ENCODE measurements at regions not wholly inside any gene's neighbourhood (a gene's known extent, or its start where the extent isn't known, plus 50 kb on each side); places are given as distances from the start of the nearest gene placed in this dataset.

DNA sequence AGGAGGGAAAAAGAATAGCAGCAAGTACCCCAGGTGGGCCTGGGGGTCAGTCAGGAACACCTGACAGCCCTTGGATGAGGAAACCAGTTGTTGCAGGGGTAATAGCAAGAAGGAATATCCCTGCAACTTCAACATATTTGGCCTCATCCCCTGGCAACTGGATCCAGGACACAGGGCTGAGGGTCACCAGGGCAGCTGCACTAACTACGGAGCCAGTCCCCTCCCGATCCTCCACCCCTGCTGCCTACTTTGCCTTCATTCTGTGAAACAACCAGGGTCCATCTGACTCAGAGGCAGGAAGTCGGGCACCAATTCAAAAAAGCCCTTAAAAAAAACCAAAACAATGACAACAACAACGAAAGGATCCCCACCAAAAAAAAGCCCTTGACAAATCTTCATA, 52.9 kb downstream of the FRMPD3 start:
- DNase-seq: no peak

DNA sequence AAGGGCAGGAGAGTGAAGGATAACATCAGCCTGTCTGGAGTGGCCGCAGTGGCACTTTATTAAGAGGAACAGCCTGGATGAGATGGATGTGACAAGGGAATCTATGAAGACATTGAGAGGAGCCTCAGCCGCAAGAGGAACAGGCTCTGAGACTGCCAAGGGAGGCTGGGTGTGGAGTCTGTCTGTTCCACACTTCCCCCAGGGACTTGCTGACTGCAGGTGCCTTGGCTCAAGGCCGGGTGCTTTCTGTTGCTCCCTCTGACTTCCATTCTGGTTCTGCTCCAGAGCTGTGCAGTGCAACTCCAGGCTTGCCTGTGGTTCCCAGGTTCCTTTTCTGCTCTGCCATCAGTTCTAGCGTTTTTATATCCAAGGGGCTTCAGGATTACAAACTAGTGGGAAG, 54.6 kb downstream of the FRMPD3 start:
- DNase-seq: peak; percentile 3

DNA sequence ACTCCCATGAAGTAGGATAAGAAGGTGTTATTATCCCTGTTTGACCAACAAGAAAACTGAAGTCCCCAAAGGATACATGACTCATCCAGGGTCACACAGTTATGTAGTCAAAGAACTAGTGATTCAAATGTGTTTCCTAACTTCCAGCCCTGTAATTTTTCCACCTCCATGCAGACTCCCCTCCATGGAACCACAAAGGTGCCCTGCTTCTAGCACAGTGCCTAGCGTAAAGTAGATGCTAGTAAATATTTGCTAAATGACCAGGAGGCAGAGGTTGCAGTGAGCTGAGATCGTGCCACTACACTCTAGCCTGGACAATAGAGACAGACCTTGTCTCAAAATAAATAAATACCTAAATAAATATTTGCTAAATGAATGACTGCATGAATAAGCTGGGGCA, 55.8 kb downstream of the FRMPD3 start:
- no peak for DNase-seq

DNA sequence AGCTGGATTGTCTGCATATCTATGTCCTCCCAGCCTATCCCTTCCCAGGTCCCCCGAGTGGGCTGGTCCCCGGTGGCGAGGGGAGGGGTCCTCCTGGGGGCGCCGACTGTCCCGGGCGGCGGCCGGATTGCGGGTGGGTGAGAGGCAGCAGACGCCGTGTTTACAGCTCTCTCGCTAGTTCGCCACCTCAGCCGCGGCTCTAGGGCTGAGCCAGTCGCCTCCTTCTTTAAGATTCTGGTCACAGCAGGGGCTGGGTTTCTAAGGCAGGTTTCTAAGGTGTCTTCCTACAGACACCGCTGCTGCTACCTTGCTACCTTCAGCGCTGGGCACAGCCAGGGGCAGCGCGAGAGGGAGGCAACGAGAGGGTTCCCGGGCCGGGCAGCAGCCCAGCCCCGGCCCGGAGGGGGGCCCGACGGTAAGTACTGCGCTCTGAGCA, 57.2 kb downstream of the FRMPD3 start:
- DNase-seq: no peak

DNA sequence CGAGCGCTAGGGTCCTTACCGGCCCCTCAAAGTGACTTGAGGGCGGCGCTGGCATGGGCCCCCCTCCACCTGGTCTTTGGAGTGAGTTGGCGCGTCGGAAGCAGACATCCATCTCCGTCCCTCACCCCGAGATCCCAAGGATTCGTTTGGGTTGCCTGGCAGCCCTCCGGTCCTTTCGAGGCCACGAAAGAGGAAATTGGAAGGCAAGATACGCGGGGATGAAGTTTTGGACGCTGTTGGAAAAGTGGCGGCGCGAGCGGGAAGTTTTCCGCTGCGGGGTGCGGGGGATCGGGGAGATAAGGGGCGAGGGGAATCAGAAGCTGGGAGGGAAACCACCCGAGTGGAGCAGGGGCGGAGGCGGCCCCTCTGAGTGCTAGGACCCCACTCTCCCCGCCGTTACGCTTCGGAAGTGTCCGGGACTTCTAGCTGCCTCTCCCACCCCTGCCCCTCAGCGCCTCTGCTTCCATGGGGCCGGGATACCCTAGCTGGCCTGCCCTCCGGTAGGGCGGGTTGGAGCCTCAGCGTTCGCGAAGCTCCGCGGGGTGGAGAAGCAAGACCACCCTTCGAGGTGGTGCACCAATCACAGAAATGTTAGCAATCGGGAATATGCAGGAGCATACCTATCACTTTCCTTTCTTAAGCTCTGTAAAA, 57.8 kb downstream of the FRMPD3 start:
- no peak for DNase-seq

DNA sequence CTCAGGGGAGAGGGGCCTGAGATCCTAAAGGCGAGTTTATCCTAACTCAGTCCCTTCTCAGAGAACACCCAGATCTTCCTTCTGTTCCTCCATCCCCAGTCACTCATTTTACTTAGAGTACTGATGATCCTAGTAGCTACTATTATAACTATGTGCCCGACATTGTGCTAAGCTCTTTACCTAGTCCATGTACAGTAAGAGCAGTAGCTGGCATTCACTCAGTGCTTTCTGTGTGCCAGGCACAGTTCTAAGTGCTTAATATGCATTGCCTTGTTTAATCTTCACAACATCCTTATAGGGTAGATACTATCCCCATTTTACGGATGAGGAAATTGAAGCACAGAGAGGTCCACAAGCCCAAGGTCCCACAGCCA, 58.3 kb downstream of the FRMPD3 start:
- no peak for DNase-seq

DNA sequence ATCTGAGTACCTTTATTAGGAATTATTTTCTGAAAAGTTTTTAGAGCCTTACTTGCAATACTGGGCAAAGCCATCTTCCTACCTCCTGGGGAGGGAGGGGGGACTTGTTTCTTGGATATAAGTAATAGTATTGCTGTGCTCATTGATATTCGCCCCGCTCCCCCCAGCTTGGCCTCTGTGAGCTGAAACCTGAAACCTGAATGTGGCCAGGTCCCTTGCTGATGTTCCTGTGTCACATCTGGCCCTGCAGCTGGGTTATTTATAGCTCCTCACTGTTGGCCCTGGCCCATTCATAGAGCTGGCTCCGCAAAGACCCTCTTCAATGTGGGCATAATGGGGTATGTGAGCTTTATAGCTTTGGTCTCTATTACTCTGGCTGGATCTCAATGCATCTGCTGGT, 59.5 kb downstream of the FRMPD3 start:
- DNase-seq: no peak

DNA sequence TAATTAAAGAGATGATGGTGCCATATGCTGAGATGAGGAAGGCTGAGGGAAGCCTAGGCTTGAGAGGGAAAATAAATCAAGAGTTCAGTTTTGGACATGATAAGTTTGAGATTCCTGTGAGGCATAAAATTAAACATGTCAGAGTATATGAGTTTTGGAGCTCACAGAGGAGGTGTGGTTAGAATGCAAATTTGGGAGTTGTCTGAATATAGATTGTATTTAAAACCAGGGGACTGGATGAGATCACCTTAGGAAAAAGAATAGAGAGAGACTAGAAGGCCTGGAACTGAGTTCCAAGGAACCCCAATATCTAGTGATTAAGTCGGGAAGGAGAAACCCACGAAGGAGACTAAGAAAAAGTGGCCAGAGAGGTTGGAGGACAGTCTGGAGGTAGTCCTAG, 65.5 kb downstream of the FRMPD3 start:
- no peak for DNase-seq

DNA sequence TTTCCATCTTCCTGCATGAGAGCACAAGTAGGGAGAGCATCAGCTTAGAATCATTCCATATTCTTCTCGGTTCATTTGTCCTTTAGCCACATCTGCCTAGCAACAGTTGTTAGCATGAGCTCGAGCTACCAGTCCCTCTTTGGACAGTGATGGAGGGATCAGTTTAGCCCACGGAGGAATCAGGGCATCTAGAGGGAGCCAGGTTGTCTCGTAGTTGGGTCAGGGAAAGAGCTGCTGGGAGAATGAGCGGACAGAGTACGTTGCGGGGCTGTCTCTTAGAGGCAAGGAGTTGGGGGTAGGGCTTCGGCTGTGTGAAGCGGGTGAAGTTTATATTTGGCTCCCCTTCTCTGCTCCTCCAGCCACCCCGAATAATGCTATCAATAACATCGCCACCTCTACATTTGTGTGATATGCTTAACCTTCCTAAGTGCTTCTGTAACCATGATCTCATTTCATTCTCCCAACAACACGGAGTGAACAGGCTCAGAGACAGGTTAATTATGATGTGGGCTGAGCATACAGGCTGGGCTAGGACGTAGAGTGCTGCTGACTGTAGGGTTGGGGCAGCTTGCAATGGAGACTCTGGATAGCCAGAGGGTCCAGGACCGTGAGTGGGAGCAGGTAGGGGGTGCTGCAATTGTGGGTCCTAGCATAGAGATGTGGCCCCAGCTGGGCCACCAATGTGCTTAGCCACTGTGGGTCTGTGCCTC, 72.6 kb downstream of the FRMPD3 start:
- DNase-seq: no peak

DNA sequence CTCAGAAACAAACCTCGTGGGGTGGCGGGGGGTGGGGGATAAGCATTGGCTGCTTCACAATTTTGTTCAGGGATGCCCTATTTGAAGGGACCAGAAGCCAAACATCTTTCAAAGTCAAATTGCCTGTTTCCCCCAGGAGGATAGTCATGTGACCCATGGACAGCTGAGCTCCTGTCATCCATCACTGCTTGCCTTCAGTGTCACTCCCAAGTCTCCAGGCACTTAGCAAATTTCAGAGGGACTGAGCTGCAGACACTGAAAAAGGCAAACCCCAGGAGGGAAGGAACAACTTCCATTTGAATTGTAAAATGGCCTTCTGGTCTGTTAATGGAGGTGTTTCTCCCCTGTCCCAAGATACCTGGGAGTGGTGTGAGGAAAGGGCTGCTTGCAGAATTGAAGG, 73.4 kb downstream of the FRMPD3 start:
- DNase-seq: no peak

DNA sequence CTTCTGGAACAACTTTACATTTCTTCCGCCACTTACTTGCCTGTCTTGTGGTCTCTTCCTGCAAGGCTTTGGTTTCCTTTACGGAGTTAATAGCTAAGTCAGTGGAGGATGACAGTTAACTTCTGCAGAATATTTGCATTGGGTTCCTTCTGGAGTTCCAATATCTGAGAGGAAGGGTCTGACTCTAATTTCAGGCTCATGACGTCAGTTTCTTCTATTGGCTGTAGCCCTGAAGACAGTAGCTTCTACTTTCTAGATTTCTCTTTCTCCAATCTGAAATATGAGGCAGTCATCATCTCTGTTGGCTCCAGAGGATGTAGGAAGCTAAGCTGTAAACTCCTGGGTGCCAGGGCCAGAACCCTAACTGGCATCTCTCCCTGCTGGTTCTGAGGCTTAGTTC, 76.7 kb downstream of the FRMPD3 start:
- DNase-seq: no peak

DNA sequence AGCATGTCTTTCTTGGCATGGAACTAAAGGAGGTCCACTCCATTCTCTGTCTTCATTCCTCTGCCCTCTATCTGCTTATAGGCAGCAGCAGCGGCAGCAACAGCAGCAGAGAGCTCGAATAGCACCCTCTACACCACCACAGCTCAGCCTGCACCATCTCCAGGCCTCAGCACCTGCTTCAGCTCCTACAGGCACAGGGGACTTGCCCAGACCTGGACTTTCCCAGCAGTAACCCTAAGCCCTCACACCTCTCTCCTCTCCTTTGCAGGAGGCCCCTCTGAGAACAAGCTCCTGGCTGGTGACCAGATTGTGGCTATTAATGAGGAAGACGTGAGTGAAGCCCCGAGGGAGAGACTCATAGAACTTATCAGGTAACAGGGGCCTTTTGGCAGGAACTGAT, 80.7 kb downstream of the FRMPD3 start:
- DNase-seq: no peak

DNA sequence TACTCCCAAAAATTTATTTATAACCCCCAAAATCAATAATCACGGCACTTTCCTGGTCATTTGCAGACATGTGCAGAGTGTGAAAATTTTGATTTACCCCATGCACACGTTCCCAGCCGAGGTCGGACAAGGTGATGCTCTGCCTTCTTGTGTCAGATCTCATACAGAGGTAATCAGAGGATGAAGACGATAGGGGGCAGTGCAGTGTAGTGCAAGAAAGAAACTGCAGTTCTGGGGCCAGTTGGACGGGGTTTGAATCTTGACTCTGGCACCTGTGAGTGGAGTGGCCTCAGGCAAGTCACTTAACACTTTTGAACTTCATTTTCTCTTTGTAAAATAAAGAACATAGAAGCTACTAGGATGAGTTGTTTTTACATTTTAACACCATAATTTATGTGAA, 88.4 kb downstream of the FRMPD3 start:
- peak; percentile 49 for DNase-seq

DNA sequence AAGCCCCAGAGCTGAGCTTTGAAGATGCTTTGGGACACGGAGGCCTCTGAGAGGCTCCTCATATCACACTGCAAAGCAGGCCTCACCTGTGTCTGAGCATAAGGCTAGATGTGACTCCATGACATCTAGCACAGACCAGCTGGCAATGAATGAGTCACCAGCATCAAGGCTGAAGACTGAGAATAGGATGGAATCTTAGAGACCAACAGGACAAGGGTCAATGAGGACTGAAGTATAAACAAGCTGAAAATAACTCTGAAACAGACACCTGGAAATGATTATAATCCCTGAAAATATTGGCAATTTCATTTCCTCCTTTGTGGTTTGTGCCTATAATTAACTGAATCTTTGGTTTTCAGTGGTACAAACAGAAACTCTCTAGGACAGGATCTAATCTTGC, 87.1 kb upstream of the PRPS1 start:
- no peak for DNase-seq

DNA sequence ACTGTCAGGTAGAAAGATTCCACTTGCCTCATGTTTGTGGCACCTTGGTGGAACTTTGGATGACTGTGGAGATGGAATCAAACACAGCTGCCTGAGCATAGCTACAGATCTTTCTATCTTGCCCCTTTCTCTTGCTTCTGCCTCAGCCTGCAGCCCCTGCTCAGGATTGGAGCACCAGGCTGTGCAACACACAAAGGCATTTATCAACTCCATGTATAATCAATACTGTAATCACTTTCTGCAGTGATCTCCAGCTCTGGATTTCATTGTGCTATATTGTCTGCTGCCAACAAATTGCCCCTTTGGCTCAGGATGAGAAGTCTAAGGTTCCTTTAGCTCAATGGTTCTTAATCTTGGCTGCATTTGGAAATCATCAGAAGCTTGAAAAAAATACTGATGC, 86.3 kb upstream of the PRPS1 start:
- DNase-seq: no peak

DNA sequence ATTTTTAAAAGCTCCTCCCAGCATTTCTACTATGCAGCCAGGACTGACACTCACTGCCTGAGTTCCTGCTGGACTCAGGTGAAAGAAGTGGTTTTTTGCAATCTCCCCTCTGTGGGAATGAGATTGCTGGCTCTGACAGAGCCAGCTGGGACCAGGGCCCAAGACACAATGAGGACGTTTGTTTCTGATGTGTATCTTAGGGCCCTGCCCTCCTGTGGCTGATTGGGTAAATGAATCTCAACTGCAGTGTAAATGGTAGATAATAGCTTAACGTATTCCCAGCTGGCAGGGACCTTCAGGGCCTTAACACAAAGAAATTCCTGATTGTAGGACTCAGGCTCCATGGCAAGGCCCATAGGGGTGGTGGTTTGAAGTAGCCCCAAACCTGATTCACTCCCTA, 85.8 kb upstream of the PRPS1 start:
- no peak for DNase-seq

DNA sequence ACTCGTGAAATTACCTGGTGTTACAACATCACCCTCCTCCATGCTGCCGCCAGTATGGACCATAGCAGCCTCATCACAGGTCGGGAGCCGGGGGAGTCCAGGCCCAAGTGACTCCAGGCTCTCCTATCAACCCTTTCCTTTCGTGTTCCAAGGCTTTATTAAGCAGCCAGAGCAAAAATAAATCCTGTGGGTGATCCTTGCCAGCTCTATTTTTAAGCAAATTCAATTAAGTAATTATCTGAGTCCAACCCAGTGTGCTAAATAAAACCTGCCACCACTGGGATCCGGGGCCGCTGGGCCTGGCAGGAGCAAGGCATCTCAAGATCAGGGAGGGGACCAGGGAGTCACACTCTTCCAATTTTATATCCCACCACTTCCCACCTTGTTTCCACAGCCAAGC, 80.7 kb upstream of the PRPS1 start:
- no peak for DNase-seq

DNA sequence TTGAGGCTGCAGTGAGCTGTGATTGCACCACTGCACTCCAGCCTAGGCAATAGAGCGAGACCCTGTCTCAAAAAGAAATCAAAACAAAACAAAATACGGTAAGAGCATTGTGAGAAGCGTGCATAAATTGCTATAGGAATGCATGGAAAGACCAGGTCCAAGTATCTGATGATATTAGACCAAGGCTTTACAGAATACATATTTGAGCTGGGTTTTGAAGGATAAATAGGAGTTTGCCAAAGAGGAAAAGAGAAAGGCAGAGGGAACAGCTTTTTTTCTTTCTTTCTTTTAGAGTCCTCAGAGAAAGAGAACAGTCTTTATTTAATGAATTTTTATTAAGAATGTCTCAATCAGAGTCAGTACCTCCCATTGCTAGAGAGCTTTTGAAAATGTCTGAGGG, 79.5 kb upstream of the PRPS1 start:
- DNase-seq: no peak

DNA sequence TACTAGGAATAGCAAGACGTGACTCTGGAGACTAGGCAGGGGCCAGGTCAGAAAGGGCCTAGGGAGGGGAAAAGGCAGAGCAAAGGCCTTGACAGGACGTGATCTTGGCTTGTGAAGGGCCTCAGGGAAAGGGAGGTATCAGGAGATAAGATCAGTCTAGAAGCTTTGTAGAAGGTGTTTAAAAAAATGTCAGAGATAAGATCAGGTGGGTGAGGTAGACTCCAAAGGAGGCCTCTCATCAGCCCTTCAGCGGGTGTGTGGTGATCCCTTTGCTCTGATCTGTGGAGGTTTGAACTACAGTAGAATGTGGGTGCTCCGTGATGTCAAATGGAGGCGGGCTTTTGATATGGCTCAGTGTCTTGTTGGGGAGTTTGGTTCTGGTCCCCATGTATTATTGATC, 78.8 kb upstream of the PRPS1 start:
- no peak for DNase-seq

DNA sequence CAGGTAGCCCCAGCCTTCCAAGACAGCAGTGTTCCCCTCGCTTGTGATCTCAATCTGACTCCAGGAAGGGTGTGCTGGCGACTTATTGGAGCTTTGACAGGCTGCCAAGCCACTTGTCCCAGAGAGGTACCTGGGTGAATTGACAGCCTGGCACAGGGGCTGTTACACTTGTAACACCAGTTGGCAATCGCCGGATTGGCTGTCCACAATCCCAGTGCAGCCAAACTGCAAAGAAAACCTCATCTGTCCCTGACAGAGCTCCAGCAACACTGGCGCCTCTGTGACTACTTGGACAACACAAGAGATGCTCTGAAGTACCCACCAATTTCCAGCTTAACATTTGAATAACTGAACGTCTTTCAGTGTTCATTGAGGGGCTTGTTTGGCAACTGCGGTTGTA, 76.8 kb upstream of the PRPS1 start:
- no peak for DNase-seq

DNA sequence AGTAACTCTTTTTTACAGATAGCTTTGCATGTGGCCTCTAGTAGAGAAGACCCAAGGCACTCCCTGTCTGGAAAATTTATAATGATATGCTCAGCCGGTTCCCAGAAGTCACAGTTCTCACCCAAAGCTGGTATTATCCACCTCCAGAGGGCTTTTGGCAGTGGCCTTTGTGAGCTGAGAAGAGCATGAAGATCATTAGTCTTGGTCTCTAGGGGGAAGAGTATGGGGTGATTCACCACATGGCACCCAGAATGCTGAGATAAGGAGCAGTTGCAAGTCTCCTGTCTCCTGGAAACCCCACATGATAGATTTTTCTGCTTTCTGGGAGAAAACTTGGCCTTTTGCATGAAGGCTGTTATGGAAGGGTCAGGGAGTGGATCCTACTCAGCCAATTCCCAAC, 75.4 kb upstream of the PRPS1 start:
- no peak for DNase-seq

DNA sequence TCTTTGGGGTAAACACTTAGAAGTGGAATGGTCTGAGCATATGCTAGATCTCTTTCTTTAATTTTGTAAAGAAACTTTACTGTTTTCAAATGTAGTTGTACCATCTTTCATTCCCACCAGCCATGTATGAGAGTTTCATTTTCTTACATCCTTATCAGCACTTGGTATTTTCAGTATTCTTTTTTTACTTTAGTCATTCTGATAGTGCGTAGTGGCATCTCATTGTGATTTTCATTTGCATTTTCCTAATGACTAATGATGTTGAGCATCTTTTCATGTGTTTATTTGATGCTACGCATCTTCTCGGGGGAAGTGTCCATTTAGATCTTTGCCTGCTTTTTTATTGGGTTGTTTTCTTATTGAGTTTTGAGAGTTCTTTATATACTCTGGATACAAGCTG, 71.3 kb upstream of the PRPS1 start:
- DNase-seq: no peak

DNA sequence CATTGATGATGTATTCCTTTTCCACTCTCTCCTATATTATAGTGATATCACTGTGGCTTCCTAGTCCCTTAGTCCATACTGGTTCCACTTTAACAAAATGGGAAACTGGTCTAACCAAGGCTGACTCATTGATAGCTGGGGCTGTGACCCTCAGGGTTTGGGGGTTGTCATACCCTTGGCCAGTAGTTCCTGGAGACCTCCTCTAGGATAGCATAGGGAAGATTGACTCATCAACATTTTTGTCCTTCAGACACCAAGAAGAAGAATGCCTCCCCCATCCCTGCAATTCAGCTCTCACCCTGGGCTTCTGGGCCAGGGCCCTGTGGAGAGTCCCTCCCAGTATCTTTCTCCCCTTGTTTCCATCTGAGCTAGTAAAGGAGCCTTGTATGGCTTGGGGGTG, 68.8 kb upstream of the PRPS1 start:
- no peak for DNase-seq

DNA sequence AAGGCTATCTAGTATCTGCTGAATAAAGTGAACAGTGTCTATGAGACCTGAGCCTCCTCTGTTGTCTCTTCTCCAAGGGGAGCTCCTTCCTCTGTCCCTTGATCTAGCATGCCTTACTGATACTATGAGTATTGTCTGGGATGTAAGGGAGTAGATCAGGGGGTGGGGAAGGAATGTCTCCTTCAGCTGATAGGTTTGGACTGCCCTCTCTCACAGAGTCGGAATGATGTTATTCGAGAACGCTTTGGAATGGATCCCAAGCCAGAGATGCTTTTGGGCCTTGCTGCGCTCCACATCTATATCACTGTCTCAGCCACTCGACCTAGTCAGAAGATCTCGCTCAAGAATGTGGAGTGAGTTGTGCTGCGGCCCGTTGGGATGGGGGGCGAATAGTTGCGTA, 68.3 kb upstream of the PRPS1 start:
- DNase-seq: no peak

DNA sequence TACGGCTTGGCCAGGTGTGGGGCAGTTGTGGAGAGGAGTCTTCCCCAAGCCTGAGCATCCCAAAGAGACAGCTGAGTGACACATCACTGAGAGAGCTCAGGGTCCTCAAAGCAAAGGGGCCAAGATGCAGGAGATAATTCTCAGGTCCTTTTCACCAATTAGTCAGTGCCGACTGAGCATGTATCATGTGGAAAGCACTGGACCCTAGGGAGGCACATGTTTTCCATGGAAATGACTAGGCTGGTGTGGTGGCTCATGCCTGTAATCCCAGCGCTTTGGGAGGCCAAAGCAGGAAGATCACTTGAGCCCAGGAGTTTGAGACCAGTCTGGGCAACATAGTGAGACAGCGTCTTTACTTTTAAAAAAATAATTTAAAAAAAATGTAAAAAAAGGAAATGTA, 67.3 kb upstream of the PRPS1 start:
- no peak for DNase-seq

All from NCI-H1694 (cell line).